ENCODE measurements at regions not wholly inside any gene's neighbourhood (a gene's known extent, or its start where the extent isn't known, plus 50 kb on each side); places are given as distances from the start of the nearest gene placed in this dataset.

DNA sequence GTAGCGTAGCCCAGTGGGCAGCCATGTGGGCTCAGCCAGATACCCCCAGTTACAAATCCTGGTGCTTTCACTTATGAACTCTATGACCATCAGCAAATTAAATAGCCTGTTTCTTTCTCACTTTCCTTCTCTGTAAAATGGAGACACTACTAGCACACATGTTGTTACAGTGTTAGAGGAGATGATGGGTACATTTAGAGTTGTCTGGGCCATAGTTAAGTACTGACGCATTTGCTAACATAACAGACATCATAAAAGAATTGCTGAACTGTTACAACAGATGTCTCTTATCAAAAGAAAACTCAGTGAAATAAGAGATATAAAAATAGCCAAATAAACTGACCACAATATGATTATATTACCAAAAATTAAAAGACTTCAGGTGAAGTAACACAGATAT, 69.9 kb upstream of the DOK5 start:
- H3K36me3 Mint-ChIP-seq (ENCODE audit: low read depth): no peaks in the 10 kb centered on the region
- no peaks in the 10 kb centered on the region for H3K4me1 Mint-ChIP-seq (ENCODE audit: low read depth)
- H3K27ac Mint-ChIP-seq (ENCODE audit: unreplicated experiment): no peak overlapping the region
- peaks cover 39% of the 10 kb centered on the region for H3K27me3 Mint-ChIP-seq (ENCODE audit: low read depth)
- TF ChIP-seq CTCF (IDR thresholded peaks at IDR 0.05): no peak
- H3K9me3 Mint-ChIP-seq (ENCODE audit: low read depth): no peaks in the 10 kb centered on the region
- H3K4me3 Mint-ChIP-seq (ENCODE audit: unreplicated experiment): no peak overlapping the region
- DNase-seq (ENCODE audit: low spot score): no peak

- Mint-ChIP-seq H3K4me3 (ENCODE audit: unreplicated experiment) (no peak overlapping the region), H3K4me1 (ENCODE audit: low read depth) (no peaks in the 10 kb centered on the region), H3K27ac (ENCODE audit: unreplicated experiment) (no peak overlapping the region), H3K9me3 (ENCODE audit: low read depth) (no peaks in the 10 kb centered on the region), H3K27me3 (ENCODE audit: low read depth) (peaks cover 45% of the 10 kb centered on the region), H3K36me3 (ENCODE audit: low read depth) (no peaks in the 10 kb centered on the region)
- no peak for DNase-seq (ENCODE audit: low spot score)
- TF ChIP-seq CTCF (IDR thresholded peaks at IDR 0.05): no peak
These were observed 67.9 kb upstream of the DOK5 start for GRCh38 chr20:54407459-54407858.

DNA sequence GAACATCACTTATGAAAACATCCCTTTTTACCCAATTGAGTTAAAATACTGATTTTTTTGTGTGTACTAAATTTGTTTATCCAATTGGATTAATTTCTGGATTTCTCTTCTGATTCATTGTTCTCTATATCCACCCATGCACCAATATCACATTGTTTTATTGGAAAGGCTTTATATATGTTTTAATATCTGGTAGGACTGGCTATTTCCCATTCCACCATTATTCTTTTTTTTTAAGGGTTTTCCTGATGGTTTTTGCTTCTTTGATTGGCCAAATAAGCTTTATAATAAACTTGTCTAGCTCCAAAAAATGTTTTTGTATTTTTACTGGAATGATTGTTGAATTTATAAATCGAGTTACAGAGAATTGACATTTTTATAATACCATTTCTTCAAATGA, 59.4 kb upstream of the DOK5 start:
- Mint-ChIP-seq H3K4me1 (ENCODE audit: low read depth) (no peaks in the 10 kb centered on the region), H3K9me3 (ENCODE audit: low read depth) (no peaks in the 10 kb centered on the region), H3K36me3 (ENCODE audit: low read depth) (no peaks in the 10 kb centered on the region), H3K27ac (ENCODE audit: unreplicated experiment) (no peak overlapping the region), H3K27me3 (ENCODE audit: low read depth) (peaks cover 32% of the 10 kb centered on the region), H3K4me3 (ENCODE audit: unreplicated experiment) (no peak overlapping the region)
- no peak for DNase-seq (ENCODE audit: low spot score)
- TF ChIP-seq CTCF (IDR thresholded peaks at IDR 0.05): no peak

DNA sequence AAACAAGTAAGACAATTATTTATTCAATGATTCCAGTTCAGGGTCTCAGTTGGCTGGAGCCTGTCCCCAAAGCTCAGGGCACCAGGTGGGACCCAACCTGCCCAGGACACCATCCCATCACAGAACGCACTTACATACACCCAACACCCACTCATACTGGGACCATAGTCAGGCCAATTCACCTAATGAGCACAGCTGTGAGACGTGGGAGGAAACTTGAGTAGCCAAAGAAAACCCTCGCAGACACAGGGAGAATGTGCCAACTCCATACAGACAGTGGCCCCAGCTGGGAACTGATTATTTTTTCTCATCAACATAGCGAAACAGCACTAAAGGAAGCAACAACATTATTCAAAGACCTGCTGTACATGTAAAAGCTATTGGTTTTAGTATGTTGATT, 58.6 kb upstream of the DOK5 start:
- Mint-ChIP-seq H3K27ac (ENCODE audit: unreplicated experiment) (no peak overlapping the region), H3K4me3 (ENCODE audit: unreplicated experiment) (no peak overlapping the region), H3K27me3 (ENCODE audit: low read depth) (peaks cover 34% of the 10 kb centered on the region), H3K4me1 (ENCODE audit: low read depth) (no peaks in the 10 kb centered on the region), H3K9me3 (ENCODE audit: low read depth) (no peaks in the 10 kb centered on the region), H3K36me3 (ENCODE audit: low read depth) (no peaks in the 10 kb centered on the region)
- no peak for TF ChIP-seq CTCF (IDR thresholded peaks at IDR 0.05)
- no peak for DNase-seq (ENCODE audit: low spot score)

- H3K4me3 Mint-ChIP-seq (ENCODE audit: unreplicated experiment): no peak overlapping the region
- no peak overlapping the region for H3K27ac Mint-ChIP-seq (ENCODE audit: unreplicated experiment)
- DNase-seq (ENCODE audit: low spot score): no peak
- H3K27me3 Mint-ChIP-seq (ENCODE audit: low read depth): peaks cover 24% of the 10 kb centered on the region
- H3K4me1 Mint-ChIP-seq (ENCODE audit: low read depth): no peaks in the 10 kb centered on the region
- no peaks in the 10 kb centered on the region for H3K36me3 Mint-ChIP-seq (ENCODE audit: low read depth)
- TF ChIP-seq CTCF (IDR thresholded peaks at IDR 0.05): no peak
- H3K9me3 Mint-ChIP-seq (ENCODE audit: low read depth): peaks cover 6% of the 10 kb centered on the region
These were observed 55.9 kb upstream of the DOK5 start for GRCh38 chr20:54419531-54419930.
